ENCODE measurements at regions not wholly inside any gene's neighbourhood (a gene's known extent, or its start where the extent isn't known, plus 50 kb on each side); places are given as distances from the start of the nearest gene placed in this dataset.

DNA sequence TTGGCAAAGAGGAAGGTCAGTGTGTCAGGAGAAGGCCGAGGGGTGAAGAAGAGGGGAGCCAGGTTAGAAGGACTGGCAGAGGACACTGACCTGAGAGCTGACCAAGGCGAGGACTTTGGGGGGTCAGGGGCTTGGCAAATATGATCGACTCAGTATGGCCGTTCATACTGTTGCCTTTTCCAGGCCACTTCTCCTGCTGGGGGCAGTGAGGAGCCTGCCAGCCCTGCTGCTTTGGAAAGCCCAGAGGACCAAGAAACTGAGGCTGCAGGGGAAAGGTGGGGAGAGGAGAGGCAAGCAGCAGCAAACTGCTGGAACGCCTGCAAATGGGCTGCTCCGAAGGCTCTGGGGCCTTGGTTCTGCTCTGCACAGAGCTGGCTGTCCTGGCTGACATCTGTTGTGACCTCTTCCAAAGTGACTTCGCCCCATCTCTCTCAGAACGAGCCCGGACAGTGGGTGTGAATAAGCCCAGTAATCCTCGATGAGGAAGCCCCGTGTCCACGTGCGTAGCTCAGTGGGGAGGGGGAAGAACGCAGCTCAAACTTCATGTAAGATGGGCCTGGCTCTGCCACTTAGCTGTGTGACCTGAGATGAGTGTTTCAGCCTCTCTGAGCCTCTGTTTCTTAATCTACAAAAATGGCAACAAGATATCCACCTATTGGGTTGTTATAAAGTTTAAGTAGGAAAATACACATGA lies 111.3 kb downstream of the SALL1 start:
- Histone ChIP-seq H3K79me2 (ENCODE audit: insufficient read depth) (no peaks in the 10 kb centered on the region), H3K4me2 (no peak overlapping the region), H3K9ac (no peak overlapping the region), H3K27me3 (ENCODE audit: insufficient read depth) (no peaks in the 10 kb centered on the region), H3K4me1 (ENCODE audit: control insufficient read depth in 1 of 2, insufficient read depth in 2 of 2, low read depth in 1 of 2, low read length in 1 of 2) (no peaks in the 10 kb centered on the region; a peak in 1 of 4 replicates), H3K9me2 (no peaks in the 10 kb centered on the region), H3K36me3 (replicated peaks in 1 of 2; ENCODE audit: control insufficient read depth in 1 of 2, insufficient read depth in 2 of 2, low read length in 1 of 2) (no peaks in the 10 kb centered on the region), H3K4me3 (ENCODE audit: low read depth in 2 of 2, low read length in 1 of 2) (no peak overlapping the region), H2AFZ (ENCODE audit: low read depth) (no peak overlapping the region), H4K20me1 (ENCODE audit: insufficient read depth) (no peaks in the 10 kb centered on the region), H3K27ac (ENCODE audit: low read depth in 2 of 2, low read length in 1 of 2) (no peak overlapping the region), H3F3A (replicated peaks; ENCODE audit: insufficient read depth) (no peaks in the 10 kb centered on the region), H3K9me3 (no peaks in the 10 kb centered on the region)
- WGBS (ENCODE audit: low lambda C conversion rate): 13% methylated on average over 12 of the region's 14 CpGs
- POLR2A ChIA-PET: no interaction called here
- CTCF ChIA-PET: no interaction called here
- DNase-seq: no peak
- TF ChIP-seq GABPA (IDR thresholded peaks at IDR 0.05; ENCODE audit: low read depth) (no peak), RXRA (IDR thresholded peaks at IDR 0.05; ENCODE audit: borderline replicate concordance, low read depth) (no peak), NRF1 (IDR thresholded peaks at IDR 0.05; ENCODE audit: low read depth, low read length) (no peak), MEF2A (IDR thresholded peaks at IDR 0.05; ENCODE audit: borderline replicate concordance, low read depth) (no peak), SIN3A (IDR thresholded peaks at IDR 0.05; ENCODE audit: borderline replicate concordance, low read depth, low read length) (no peak), FOXM1 (IDR thresholded peaks at IDR 0.05; ENCODE audit: low read depth) (no peak), RCOR1 (IDR thresholded peaks at IDR 0.05; ENCODE audit: low read length) (no peak), MXI1 (IDR thresholded peaks at IDR 0.05; ENCODE audit: low read depth, low read length) (no peak), EZH2phosphoT487 (IDR thresholded peaks at IDR 0.05; ENCODE audit: borderline replicate concordance, low read depth) (no peak)
- TF ChIP-seq, protein P1, sequence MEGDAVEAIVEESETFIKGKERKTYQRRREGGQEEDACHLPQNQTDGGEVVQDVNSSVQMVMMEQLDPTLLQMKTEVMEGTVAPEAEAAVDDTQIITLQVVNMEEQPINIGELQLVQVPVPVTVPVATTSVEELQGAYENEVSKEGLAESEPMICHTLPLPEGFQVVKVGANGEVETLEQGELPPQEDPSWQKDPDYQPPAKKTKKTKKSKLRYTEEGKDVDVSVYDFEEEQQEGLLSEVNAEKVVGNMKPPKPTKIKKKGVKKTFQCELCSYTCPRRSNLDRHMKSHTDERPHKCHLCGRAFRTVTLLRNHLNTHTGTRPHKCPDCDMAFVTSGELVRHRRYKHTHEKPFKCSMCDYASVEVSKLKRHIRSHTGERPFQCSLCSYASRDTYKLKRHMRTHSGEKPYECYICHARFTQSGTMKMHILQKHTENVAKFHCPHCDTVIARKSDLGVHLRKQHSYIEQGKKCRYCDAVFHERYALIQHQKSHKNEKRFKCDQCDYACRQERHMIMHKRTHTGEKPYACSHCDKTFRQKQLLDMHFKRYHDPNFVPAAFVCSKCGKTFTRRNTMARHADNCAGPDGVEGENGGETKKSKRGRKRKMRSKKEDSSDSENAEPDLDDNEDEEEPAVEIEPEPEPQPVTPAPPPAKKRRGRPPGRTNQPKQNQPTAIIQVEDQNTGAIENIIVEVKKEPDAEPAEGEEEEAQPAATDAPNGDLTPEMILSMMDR (IDR thresholded peaks at IDR 0.05): no peak

DNA sequence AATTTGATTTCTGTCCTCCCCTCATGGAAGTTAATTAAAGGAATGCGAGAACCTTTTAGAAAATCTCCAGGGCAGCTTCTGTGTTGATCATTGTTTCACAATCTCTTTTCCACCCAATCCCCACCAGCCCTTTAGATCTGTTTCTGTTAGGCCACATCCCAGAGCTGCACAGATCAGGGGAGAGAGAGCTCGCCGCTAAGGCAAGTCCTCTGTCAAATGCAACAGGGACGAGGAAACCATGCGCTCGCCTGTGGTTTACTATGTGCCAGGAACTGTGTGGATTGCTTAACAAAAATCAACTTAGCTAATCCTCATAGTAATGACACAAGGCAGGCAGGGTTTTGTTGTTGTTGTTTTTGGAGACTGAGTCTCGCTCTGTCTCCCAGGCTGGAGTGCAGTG lies 115.4 kb downstream of the SALL1 start:
- H4K20me1 ChIP-seq (ENCODE audit: insufficient read depth): no peaks in the 10 kb centered on the region
- no peaks in the 10 kb centered on the region for H3K27me3 ChIP-seq (ENCODE audit: insufficient read depth)
- 71% methylated on average over 7 of the region's 7 CpGs for WGBS (ENCODE audit: low lambda C conversion rate)
- no peak overlapping the region for H3K4me3 ChIP-seq (ENCODE audit: low read depth in 2 of 2, low read length in 1 of 2)
- no peak overlapping the region for H2AFZ ChIP-seq (ENCODE audit: low read depth)
- H3K4me1 ChIP-seq (ENCODE audit: control insufficient read depth in 1 of 2, insufficient read depth in 2 of 2, low read depth in 1 of 2, low read length in 1 of 2): no peaks in the 10 kb centered on the region
- CTCF ChIA-PET: interaction anchor here (0.8 to 1.1 kb wide), 2 partner anchors 14 to 22 kb away, joined by 3 to 4 read pairs; no protein-coding TSS in a partner anchor
- no peaks in the 10 kb centered on the region for H3F3A ChIP-seq (replicated peaks; ENCODE audit: insufficient read depth)
- no peak overlapping the region for H3K9ac ChIP-seq
- POLR2A ChIA-PET: no interaction called here
- no peaks in the 10 kb centered on the region for H3K36me3 ChIP-seq (replicated peaks in 1 of 2; ENCODE audit: control insufficient read depth in 1 of 2, insufficient read depth in 2 of 2, low read length in 1 of 2)
- no peak overlapping the region for H3K4me2 ChIP-seq
- no peaks in the 10 kb centered on the region for H3K9me2 ChIP-seq
- H3K9me3 ChIP-seq: no peaks in the 10 kb centered on the region
- H3K27ac ChIP-seq (ENCODE audit: low read depth in 2 of 2, low read length in 1 of 2): no peak overlapping the region
- no peaks in the 10 kb centered on the region for H3K79me2 ChIP-seq (ENCODE audit: insufficient read depth)
- no peak for DNase-seq
- TF ChIP-seq EZH2phosphoT487 (IDR thresholded peaks at IDR 0.05; ENCODE audit: borderline replicate concordance, low read depth): no peak
- TF ChIP-seq FOXJ3 (CRISPR knock-in tag; IDR thresholded peaks at IDR 0.05): no peak
- no peak for TF ChIP-seq NRF1 (IDR thresholded peaks at IDR 0.05; ENCODE audit: low read depth, low read length)
- no peak for TF ChIP-seq MXI1 (IDR thresholded peaks at IDR 0.05; ENCODE audit: low read depth, low read length)
- no peak for TF ChIP-seq TEAD4 (IDR thresholded peaks at IDR 0.05; ENCODE audit: borderline replicate concordance, insufficient read depth)
- TF ChIP-seq, protein P2, sequence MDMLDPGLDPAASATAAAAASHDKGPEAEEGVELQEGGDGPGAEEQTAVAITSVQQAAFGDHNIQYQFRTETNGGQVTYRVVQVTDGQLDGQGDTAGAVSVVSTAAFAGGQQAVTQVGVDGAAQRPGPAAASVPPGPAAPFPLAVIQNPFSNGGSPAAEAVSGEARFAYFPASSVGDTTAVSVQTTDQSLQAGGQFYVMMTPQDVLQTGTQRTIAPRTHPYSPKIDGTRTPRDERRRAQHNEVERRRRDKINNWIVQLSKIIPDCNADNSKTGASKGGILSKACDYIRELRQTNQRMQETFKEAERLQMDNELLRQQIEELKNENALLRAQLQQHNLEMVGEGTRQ (IDR thresholded peaks at IDR 0.05; ENCODE audit: borderline replicate concordance, low read depth, low read length): no peak
- no peak for TF ChIP-seq TAF1 (IDR thresholded peaks at IDR 0.05; ENCODE audit: borderline replicate concordance, low read depth, low read length)
- TF ChIP-seq CHD2 (IDR thresholded peaks at IDR 0.05; ENCODE audit: low read length, partially characterized antibody): no peak
- TF ChIP-seq, protein P3, sequence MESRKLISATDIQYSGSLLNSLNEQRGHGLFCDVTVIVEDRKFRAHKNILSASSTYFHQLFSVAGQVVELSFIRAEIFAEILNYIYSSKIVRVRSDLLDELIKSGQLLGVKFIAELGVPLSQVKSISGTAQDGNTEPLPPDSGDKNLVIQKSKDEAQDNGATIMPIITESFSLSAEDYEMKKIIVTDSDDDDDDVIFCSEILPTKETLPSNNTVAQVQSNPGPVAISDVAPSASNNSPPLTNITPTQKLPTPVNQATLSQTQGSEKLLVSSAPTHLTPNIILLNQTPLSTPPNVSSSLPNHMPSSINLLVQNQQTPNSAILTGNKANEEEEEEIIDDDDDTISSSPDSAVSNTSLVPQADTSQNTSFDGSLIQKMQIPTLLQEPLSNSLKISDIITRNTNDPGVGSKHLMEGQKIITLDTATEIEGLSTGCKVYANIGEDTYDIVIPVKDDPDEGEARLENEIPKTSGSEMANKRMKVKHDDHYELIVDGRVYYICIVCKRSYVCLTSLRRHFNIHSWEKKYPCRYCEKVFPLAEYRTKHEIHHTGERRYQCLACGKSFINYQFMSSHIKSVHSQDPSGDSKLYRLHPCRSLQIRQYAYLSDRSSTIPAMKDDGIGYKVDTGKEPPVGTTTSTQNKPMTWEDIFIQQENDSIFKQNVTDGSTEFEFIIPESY (IDR thresholded peaks at IDR 0.05; ENCODE audit: borderline replicate concordance, low read depth): no peak

Measured in SK-N-SH (cell line).